SK-N-MC (cell line): ENCODE measurements at regions not wholly inside any gene's neighbourhood (a gene's known extent, or its start where the extent isn't known, plus 50 kb on each side); places are given as distances from the start of the nearest gene placed in this dataset.
"Not testable (repeated sequence)": the region's sequence is repeated elsewhere in the genome, so short reads cannot be mapped to it uniquely, and the experiment has no call there.

Experiments used
- EZH2 ChIP-seq: fragments of 200-600 bp; sonication (generic); IDR thresholded peaks from one replicate; pipeline ENCODE4 v1.6.1; 2017; ENCODE audit warnings: antibody characterized with exemption
- FOXP2 ChIP-seq: optimal IDR thresholded peaks from 2 replicates; pipeline ENCODE3; 2011; ENCODE audit warnings: mild to moderate bottlenecking, moderate library complexity; ENCODE audit not compliant: insufficient read depth; ENCODE audit errors: extremely low read length, control extremely low read depth
- POLR2AphosphoS5 ChIP-seq: IDR thresholded peaks from 2 replicates; pipeline ENCODE4 v1.6.1; 2012; ENCODE audit warnings: mild to moderate bottlenecking, low read depth, low read length, borderline replicate concordance

DNA sequence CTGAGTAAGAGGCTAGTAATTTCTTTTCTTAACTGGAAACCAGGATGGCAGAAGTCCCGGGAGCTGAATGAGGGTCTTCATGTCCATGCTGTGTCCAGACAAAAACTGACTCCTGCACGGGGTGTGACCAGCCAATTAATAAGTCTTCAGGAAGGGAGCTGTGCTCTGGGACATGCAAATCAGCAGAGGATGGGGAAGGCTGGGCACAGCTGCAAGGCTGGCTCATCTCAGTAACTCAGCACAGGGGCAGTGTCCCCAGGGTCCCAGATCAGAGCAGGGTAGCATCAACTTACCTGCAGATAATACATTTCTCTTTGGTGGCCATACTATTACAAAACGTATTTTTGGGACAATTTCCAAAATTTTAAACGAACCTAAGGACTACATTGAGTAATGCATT lies 595.6 kb downstream of the RPIA start:
- not testable (repeated sequence) for TF ChIP-seq EZH2, POLR2AphosphoS5, FOXP2
